Colonic mucosa (tissue), 4 donors: ENCODE measurements at regions not wholly inside any gene's neighbourhood (a gene's known extent, or its start where the extent isn't known, plus 50 kb on each side); places are given as distances from the start of the nearest gene placed in this dataset.

Experiments used
- DNase-seq: peaks from one replicate; pipeline ENCODE4 v3.0.0-alpha.2; 2020
- H3K27ac ChIP-seq: fragments of 200-600 bp; one replicate; pipeline ENCODE4 v1.8.0; 2021
- H3K27me3 ChIP-seq: fragments of 200-600 bp; one replicate; pipeline ENCODE4 v1.8.0; 2021
- H3K36me3 ChIP-seq: fragments of 200-600 bp; one replicate; pipeline ENCODE4 v1.8.0; 2021
- H3K4me1 ChIP-seq: fragments of 200-600 bp; one replicate; pipeline ENCODE4 v1.8.0; 2021; ENCODE audit warnings: mild to moderate bottlenecking
- H3K4me3 ChIP-seq: fragments of 200-600 bp; one replicate; pipeline ENCODE4 v1.8.0; 2021
- H3K9ac ChIP-seq, 2 donors: one replicate each; pipeline ENCODE4 v1.7.0; 2013; ENCODE audit warnings: control low read depth in 2 of 2, low read depth in 2 of 2, low read length in 2 of 2
- H3K9me3 ChIP-seq: fragments of 200-600 bp; one replicate; pipeline ENCODE4 v1.8.0; 2021
- intact Hi-C: fragments of 100-400 bp; cut with DNase I; formaldehyde crosslinking; loops from one replicate; pipeline ENCODE4 v1.14.1; 2022
- TF ChIP-seq, protein P1 (sequence below): fragments of 200-600 bp; IDR thresholded peaks from one replicate; pipeline ENCODE4 v1.8.0; 2022; ENCODE audit warnings: antibody characterized with exemption, mild to moderate bottlenecking
- donor health status: healthy.
- donor health status: DM: no; HTN: no; CAD: no.
- donor health status: DM: no; HTN: no; CAD: no.

DNA sequence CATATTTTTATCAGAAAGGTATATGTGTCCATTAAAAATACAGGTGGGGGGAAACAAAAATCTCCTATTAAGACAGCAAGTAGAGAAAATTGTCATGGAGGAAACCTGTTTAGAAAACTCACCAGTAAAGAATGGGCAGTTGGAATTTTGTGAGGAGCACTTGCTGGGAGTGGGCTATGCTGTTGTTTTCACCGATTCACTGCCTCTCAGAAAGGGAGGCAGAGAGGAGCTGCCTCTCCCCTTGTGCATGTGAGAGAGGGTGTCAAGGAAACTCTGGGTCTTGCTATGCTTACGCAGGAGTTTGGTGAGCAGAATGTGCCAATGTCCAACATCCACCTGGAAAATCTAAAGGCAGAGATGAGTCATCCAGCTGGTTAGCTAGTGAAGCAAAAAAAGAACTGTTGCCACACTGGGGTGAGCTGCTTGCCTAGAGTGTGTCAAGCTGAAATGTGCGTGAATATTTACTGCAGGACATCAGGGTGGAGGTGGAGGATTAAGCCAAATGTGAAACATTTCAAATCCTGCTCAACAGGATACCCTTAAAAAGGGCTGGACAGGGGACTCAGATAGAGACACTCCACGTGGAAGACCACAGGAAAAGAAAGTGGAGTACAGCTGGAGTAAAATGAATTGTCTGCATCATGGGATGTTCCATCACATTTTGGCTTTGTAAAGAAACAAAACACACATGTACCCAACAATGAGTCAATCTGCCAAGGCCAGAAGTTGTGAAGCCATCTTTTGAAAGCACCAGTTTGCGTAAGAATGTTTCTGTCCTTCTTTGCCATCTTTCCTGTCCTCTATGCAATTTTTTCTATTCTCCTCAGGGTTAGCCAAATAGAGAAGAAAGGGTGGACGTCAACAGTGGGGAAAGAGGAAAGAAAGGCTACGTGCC is 449.7 kb upstream of the MPDZ start:
- H3K27me3 ChIP-seq, result no peaks in the 10 kb centered on the region
- no peak overlapping the region for H3K27ac ChIP-seq
- H3K9ac ChIP-seq, result no peak overlapping the region
- no peaks in the 10 kb centered on the region for H3K36me3 ChIP-seq
- no peak for DNase-seq
- intact Hi-C loops, result no loop called here
- H3K4me3 ChIP-seq, result no peak overlapping the region
- TF ChIP-seq, protein P1, sequence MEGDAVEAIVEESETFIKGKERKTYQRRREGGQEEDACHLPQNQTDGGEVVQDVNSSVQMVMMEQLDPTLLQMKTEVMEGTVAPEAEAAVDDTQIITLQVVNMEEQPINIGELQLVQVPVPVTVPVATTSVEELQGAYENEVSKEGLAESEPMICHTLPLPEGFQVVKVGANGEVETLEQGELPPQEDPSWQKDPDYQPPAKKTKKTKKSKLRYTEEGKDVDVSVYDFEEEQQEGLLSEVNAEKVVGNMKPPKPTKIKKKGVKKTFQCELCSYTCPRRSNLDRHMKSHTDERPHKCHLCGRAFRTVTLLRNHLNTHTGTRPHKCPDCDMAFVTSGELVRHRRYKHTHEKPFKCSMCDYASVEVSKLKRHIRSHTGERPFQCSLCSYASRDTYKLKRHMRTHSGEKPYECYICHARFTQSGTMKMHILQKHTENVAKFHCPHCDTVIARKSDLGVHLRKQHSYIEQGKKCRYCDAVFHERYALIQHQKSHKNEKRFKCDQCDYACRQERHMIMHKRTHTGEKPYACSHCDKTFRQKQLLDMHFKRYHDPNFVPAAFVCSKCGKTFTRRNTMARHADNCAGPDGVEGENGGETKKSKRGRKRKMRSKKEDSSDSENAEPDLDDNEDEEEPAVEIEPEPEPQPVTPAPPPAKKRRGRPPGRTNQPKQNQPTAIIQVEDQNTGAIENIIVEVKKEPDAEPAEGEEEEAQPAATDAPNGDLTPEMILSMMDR, result no peak
- H3K9me3 ChIP-seq, result no peaks in the 10 kb centered on the region
- no peaks in the 10 kb centered on the region for H3K4me1 ChIP-seq

DNA sequence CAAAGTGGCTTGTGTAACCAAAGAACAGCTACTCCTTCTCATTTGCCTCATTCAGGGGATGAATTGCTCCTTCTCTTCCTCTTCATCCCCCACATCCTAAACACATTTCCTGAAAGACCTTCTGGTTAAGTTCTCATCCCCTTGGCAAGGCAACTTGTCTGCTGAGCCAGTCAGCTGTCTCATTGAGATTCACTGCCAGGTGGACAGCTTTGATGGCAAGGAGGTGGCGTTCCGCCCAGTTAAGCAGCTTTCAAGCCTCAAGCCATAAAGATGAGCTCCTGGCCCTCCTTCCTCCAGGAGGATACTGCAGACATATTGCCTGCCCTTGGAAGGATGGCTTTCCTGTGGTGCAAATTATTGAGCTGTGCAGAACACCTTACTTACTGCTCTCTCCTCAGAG is 448.6 kb upstream of the MPDZ start:
- Histone ChIP-seq H3K9ac (no peak overlapping the region), H3K27me3 (no peaks in the 10 kb centered on the region), H3K4me3 (no peak overlapping the region), H3K9me3 (no peaks in the 10 kb centered on the region), H3K27ac (no peak overlapping the region), H3K4me1 (no peaks in the 10 kb centered on the region), H3K36me3 (no peaks in the 10 kb centered on the region)
- intact Hi-C loops, result no loop called here
- no peak for DNase-seq
- TF ChIP-seq, protein P1, result no peak

DNA sequence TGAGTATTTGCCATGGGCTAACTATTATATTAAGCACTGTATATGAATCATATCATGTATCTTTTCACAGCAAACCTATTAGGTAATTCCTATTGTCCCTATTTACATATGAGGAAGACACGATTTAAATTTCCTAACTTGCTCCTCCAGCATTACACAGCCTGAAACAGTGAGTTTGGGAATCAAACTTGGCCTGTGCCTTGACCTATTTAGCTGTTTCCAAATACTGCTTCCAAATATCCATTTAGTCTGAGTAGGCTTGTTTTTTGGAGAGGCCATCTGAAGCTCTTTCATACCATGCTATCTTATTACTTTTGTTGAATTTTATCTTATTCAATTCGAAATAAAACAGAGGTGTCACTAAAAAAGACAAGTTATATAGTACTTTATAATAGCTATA is 447.3 kb upstream of the MPDZ start:
- no peak overlapping the region for H3K4me3 ChIP-seq
- H3K9ac ChIP-seq, result no peak overlapping the region
- H3K27ac ChIP-seq, result no peak overlapping the region
- no peaks in the 10 kb centered on the region for H3K4me1 ChIP-seq
- TF ChIP-seq, protein P1, result no peak
- H3K9me3 ChIP-seq, result no peaks in the 10 kb centered on the region
- H3K36me3 ChIP-seq, result no peaks in the 10 kb centered on the region
- no peak for DNase-seq
- intact Hi-C loops, result no loop called here
- no peaks in the 10 kb centered on the region for H3K27me3 ChIP-seq

DNA sequence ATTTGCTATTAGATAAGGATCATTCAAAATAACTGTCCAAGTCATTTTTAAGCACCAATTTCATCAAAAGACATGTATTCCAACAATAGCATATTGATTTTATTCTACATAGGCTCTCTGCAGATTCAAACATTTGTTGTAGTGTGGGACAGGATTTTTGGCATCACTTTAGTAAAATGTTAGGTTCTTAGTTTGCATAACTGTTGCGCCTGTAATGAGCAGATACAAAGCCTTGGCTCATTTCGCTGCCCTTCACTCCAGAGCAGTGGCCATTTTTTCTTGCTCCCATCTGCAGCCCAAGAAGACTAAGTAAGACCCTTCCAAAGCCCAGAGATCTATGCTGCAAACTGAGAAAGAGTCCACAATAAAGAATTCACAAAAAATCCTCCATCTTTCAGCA is 446.0 kb upstream of the MPDZ start:
- Histone ChIP-seq H3K4me1 (no peaks in the 10 kb centered on the region), H3K36me3 (no peaks in the 10 kb centered on the region), H3K4me3 (no peak overlapping the region), H3K27ac (no peak overlapping the region), H3K9me3 (no peaks in the 10 kb centered on the region), H3K27me3 (no peaks in the 10 kb centered on the region), H3K9ac (no peak overlapping the region)
- TF ChIP-seq, protein P1, result no peak
- no peak for DNase-seq
- intact Hi-C loops, result no loop called here

DNA sequence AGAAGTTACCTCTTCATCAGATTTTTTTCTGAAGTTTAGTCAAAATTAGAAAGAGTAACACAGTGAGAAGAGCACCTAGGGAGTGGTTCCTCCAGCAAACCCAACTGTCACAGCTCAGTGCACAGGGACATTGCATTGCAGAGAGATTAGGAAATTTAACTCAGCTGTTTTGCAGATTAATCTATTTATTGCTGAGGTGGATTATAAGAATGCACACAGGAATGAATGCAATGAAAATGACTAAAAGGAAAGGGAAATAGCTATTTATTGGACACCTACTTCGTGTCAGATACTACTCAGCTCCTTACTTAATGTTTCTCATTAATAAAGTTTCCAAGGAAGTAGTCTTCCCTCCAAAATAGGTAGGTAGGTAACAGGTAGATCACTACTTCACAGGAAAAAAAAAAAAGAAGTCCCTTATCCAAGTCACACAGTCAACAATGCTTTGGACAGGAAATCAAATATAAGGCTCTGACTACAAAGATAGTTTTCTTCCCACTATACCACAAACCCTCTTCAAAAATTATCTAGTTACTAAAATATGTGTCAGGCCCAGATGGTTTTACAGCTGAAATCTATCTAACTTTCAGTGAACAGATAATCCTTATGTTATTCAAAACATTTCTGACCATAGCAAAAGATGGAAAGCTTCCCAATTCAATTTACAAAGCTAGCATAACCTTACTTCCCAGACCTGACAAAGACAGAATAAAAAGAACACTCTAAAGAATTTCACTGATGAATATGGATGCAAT is 442.2 kb upstream of the MPDZ start:
- Histone ChIP-seq H3K36me3 (no peaks in the 10 kb centered on the region), H3K9ac (no peak overlapping the region), H3K27ac (no peak overlapping the region), H3K4me3 (no peak overlapping the region), H3K4me1 (no peaks in the 10 kb centered on the region), H3K9me3 (no peaks in the 10 kb centered on the region), H3K27me3 (no peaks in the 10 kb centered on the region)
- DNase-seq, result no peak
- TF ChIP-seq, protein P1, result no peak
- intact Hi-C loops, result no loop called here
